NCI-H510A treated with DMSO at 0.1 percent for 48 hours (cell line): ENCODE measurements at regions not wholly inside any gene's neighbourhood (a gene's known extent, or its start where the extent isn't known, plus 50 kb on each side); places are given as distances from the start of the nearest gene placed in this dataset.

Experiments
- DNase-seq: peaks from one replicate; lab custom pipeline; 2025; lab: John Stamatoyannopoulos, UW

GRCh38 chr11:98561877-98562395, 458.8 kb upstream of the CNTN5 start:
- no peak for DNase-seq

DNA sequence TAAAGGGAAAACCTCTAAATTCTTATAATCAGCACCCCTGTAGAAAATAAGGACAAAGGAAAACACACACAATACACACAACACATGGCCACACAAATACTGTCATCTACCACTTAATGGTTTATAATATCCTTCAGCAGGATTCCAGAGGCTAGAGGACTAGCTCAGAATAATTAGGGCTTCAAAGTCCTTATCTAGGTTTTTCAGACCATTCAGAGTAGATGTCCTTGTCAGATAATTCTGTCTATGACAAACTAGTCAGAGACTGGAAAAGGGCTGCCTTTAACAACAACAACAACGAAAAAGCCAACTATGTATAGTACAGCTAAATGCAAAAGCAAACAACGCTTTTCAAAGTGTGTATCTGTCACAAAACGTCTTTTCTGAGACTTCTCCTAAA, 456.5 kb upstream of the CNTN5 start:
- DNase-seq = no peak

GRCh38 chr11:98564881-98565280, 455.9 kb upstream of the CNTN5 start:
- no peak for DNase-seq

DNA sequence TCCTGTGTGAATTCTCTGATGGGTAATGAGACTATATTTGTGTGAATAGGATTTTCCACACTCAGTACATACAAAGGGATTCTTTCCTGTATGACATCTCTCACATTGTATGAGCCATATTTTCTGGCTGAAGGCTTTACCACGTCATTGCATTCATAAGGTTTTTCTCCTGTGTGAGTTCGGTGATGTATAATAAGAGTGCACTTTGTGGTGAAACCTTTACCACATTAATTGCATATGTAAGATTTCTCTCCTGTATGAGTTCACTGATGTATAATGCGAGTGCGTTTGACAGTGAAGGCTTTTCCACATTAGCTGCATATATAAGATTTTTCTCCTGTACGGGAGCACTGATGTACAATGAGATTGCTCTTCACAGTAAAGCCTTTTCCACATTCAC, 455.4 kb upstream of the CNTN5 start:
- DNase-seq = no peak

DNA sequence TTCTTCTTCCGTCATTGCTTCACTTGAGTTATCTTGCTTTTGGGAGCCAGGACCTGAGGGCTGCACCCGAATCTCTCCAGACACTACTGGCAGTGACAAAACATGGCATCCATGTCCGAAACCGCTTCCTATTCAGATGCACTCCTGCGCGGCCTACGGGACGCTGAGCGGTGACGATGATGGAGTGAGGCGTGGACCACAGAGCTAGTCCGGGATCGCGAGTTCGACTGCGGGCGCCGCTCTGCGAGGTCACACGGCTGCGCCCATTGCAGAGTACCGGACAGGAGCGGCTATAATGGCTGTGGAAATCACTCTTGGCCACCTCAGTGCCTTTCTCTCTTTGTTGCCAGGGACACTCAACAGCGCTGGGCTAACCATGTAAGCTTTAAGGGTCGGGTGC, 453.8 kb upstream of the CNTN5 start:
- no peak for DNase-seq

GRCh38 chr11:98568013-98568412, 452.7 kb upstream of the CNTN5 start:
- DNase-seq = peak; percentile 0

GRCh38 chr11:98572941-98573340, 447.8 kb upstream of the CNTN5 start:
- DNase-seq = no peak

GRCh38 chr11:98587884-98588283, 432.9 kb upstream of the CNTN5 start:
- DNase-seq = no peak

- no peak for DNase-seq
Measured at GRCh38 chr11:98589967-98590366, 430.8 kb upstream of the CNTN5 start.

DNA sequence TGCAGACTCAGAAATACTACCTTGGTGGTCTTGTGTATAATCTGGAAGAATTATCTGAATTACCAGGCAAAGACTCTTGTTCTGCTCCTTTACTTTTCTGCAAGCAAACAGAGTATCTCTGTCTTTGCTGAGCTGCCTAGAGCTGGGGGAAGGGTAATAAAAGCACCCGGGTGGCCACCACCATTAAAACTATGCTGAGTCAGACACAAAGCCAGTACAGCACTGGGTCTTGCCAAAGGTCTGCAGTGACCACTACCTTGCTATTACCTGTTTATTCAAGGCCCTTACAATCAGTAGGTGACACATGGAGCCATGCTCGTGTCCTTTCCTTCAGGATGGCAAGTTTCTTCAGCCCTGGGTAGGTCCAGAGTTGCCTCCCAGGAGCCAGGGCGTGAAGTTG, 420.6 kb upstream of the CNTN5 start:
- DNase-seq = no peak

- no peak for DNase-seq
Measured at GRCh38 chr11:98600786-98601773, 419.7 kb upstream of the CNTN5 start.

GRCh38 chr11:98616098-98616655, 404.6 kb upstream of the CNTN5 start:
- no peak for DNase-seq

GRCh38 chr11:98621767-98622166, 399.0 kb upstream of the CNTN5 start:
- DNase-seq = no peak

DNA sequence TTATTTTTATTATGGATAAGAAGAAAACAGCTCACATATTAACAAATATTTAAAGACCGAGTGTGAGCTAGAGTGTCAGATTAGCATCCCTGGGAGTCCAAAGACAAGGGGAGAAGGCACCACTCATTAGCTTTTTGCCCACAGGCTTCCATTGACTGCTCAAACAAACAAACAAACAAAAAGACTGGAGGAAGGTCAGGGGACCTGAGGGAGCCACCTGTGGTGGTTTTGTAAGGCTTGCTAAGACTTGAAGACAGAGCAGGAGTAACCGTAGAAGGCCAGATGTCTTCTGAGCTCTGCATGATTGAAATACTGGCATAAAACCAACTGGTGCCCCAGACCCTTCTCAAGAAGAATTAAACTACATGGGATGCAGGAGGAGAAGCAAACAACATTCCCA, 395.2 kb upstream of the CNTN5 start:
- DNase-seq = no peak

DNA sequence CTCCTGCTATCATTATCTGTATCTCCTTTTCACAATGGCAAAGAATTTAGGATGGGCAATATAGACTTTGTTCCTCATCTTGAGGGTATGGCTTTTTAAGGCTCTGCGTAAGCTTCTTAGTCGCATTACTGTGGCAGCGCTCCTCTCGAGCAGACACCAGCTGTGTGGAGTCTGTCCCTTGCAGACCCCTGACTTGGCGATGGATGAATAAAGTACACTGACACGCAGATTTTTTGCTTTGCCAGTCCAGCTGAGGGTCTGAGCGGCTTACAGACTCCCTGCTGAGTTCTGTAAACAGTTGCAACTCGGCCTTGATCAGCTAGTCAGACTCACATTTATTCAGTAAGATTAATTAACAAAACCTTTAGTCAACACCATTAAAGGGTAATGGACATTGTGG, 390.0 kb upstream of the CNTN5 start:
- no peak for DNase-seq

- no peak for DNase-seq
Measured at GRCh38 chr11:98657711-98658110, 363.0 kb upstream of the CNTN5 start.

- DNase-seq = no peak
Measured at GRCh38 chr11:98659431-98659830, 361.3 kb upstream of the CNTN5 start.

DNA sequence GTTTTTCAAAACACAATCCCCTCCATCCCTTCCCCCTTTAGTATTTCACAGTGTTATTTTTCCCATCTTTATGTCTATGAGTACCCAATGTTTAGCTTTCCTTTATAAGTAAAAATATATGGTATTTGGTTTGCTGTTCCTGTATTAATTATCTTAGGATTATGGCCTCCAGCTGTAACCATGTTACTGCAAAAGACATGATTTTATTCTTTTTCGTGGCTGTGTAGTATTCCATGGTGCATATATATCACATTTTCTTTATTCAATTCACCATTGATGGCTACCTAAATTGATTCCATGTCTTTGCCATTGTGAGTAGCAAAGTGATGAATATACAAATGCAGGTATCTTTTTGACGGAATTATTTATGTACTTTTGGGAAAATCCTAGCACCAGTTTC, 346.4 kb upstream of the CNTN5 start:
- no peak for DNase-seq

- no peak for DNase-seq
Measured at GRCh38 chr11:98679673-98680072, 341.1 kb upstream of the CNTN5 start.

GRCh38 chr11:98701541-98701940, 319.2 kb upstream of the CNTN5 start:
- no peak for DNase-seq

DNA sequence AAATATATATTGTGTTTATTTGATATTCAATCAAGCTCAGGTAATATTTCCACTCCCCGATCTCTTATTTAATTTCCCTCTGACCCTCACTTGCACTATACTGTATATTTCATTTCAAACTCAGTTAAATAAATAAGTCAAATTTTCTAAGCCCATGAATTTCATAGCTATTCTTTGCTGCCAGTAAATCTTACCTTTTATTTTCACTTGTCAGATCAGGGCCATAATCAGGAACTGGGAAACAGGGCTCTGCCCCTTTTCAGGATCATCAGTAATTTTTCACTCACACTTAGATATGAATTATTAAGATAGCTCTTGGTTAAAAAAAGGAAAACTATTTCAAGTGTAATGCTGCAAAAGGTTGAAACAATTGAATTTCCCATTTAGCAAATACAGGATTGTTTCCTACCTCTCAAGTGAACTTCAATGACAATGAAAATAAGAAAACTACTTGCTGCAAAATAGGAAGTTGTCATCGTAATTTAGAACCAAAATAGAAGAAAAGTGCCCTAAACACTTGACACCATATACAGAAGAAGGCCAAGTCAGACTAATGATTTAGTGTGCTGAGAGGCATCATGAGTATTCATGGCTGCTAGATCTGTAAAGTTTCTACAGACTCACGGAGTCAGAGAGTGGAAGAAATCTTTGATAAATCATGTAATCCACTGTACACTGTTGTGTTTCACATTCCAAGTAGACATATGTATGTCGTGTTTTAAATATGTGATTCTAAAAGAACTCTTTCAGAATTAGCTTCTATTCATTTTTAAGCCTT, 316.8 kb upstream of the CNTN5 start:
- DNase-seq = no peak

GRCh38 chr11:98710026-98710425, 310.7 kb upstream of the CNTN5 start:
- DNase-seq = no peak

GRCh38 chr11:98710986-98711385, 309.8 kb upstream of the CNTN5 start:
- no peak for DNase-seq
